HK-2 (cell line): ENCODE measurements at regions not wholly inside any gene's neighbourhood (a gene's known extent, or its start where the extent isn't known, plus 50 kb on each side); places are given as distances from the start of the nearest gene placed in this dataset.
A peak's percentile ranks its signal among the peaks of the same experiment; 100 is the strongest.
"Not testable (repeated sequence)": the region's sequence is repeated elsewhere in the genome, so short reads cannot be mapped to it uniquely, and the experiment has no call there.

Experiments used
- DNase-seq: peaks from one replicate; pipeline ENCODE4 v3.0.0-alpha.2; 2018; ENCODE audit not compliant: unreplicated experiment

DNA sequence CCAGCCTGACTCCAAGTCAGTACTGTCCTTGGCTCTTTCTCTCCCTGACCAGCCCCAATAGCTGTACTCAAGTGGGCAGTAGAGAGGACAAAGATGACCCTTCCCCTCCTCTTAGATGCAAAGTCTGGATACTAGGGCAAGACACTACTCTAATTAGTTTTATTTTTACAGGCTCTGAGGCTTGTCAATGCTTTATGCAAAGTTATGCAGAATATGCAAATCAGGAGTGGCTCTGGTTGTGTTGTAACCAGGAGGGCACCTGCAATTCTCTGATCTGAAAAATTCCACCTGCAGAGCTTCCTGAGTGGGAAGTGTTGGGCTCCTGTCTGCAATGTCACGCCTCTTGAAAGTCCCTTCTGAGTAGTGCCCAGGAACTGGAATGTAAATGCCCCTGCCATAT, 201.5 kb downstream of the RGS3 start:
- no peak for DNase-seq

DNA sequence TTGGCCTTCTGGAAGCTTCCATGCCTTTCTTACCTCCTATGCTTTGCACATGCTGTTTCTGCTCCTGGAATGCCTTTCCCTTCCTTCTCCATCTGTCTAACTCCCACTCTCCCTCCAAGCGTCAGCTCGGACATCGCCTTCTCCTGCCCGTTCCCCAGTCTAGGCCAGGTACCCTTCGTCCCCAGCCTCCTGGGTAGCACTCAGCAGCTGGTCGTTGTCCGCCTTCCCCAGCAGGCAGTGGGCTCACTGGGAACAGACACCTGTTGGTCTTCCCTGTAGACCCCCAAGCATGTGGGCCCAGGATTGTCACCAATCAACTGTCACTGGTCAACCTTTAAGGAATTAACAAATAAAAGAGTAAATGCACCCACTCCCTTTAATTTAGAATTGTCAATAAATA, 202.2 kb downstream of the RGS3 start:
- DNase-seq = no peak

DNA sequence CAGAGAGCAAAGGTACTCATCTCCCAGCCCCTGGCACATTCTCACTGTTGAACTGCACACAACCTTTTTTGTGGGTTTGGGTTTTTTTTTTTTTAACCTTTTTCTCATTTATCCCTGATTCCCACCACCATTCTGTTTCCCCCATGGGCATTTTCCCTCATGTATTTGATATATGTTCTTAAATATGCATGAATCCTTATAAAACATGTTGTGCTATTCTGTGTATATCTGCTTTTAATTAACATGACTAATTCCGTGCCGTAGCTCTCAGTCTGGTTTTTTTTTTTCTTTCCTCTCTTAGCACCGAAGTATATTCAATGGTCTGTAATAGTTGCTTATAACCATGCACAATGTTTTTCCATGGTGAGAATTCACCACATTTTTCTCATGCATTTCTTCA, 204.5 kb downstream of the RGS3 start:
- DNase-seq = no peak

DNA sequence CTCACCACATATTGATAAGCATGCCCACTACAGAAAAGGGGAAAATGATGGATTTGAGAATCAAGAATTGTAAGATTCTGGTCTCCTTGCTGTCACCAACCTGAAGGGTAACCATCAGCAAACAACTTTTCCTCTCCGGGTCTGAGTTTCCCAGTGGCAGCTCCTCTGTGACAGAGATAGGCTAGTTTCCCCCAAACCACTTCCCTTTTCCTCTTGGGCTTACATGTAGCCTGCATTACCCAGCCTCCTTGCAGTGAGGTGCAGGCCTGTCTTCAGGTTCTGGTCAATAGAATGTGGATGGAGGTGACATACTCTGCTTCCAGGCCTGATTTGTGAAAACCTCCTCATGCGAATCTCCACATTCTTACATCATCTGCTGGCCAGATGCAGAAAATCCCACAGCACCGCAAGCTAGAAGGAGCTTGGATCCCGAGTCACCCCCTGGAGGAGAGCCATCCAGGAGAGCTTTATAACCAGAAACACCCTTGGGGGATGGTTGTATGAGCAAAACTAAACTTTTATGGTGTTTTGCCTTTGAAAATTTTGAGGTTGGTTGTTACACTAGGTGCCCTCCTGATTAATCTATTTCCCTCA, 206.1 kb downstream of the RGS3 start:
- DNase-seq = no peak

DNA sequence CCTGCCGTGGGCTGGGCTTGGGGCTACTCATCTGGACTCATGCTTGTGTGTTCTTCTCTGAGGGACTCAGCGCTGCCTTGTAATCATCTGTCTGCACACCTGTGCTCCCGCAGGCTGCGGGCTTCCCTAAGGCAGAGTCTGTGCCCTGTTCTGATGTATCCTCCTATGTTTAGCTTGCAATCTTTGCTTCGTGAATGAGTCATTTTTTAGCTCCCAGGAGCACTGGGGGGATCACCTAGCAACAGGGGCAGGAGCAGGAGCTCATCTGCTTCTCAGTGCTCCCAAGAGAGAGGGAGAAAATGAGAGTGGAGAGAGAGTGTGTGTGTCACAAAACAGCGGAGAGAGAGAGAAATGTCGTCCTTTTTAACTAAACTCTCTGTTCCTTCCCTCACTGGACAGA, 202.4 kb upstream of the ZNF618 start:
- no peak for DNase-seq

DNA sequence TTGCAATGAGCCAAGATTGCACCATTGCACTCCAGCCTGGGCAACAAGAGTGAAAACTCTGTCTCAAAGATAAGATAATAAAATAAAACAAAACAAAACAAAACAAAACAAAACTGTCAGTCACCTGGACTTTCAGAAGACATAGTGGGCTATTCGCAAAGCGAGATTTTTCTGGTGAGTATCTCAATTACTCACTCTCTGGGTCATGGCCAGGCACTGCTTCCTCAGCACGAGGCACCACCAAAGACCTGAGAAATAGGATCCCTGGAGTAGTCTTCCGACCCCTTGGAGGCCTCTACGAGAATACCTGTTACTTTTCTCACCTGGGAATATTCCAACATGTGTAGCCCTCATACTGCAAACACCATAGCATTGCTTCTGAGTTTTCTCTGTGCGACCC, 201.7 kb upstream of the ZNF618 start:
- DNase-seq = no peak

DNA sequence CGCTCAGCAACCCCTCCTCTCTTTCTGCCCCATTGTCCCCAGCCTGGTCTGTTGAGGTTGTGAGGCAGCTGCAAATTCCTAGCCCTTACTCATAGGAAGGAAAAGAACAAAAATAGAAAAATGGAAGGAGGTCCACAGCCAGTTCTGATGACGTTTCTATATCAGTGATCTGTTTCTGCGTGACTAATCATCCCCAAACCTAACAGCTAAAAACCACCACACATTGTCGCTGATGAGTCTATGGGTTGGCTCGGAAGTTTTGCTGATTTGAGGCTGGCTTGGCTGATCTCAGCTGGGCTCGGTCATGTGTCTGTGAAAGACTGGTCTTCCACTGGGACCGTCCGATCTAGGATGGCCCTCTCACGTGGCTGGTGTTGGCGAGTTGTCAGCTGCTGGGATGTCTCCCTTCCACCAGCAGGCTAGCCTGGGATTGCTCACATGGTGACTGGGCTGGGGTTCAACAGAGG, 200.6 kb upstream of the ZNF618 start:
- DNase-seq = peak; percentile 83

DNA sequence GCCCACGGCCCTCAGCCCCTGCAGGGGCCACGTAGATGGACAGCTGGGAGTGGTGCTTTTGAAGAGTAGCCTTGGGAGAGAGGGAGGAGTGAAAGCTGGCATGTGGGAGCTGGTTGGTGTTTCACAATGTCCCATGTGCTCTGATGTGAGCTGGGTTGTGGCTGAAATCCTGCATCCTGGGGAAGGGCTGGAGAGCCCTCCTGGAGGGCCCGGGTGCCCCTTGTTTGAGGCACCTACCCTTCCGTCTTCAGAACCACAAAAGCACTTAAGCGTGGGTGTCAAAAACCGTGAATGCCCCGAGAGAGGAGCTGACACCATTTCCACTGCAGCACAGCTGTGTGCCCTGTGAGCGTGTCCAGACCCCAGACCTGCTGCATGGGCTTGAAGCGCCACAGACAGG, 199.1 kb upstream of the ZNF618 start:
- no peak for DNase-seq

DNA sequence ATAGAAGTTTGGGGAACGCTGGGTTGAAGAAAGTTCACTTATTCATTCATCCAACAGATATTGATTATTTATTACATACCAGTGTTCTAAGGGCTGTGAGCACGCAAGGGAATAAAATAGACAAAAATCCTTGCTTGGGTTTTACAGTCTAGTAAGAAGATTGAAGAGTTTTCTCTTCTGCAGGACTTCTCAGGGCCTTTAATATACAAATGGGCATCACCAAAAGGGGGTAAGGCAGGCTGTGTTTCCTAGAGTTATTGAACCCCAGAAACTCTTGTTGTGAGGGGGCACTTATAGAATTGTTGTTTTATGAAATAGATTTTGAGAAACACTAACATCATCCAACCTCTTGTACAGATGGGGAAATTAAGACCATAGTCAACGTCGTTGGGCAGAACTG, 198.5 kb upstream of the ZNF618 start:
- no peak for DNase-seq

DNA sequence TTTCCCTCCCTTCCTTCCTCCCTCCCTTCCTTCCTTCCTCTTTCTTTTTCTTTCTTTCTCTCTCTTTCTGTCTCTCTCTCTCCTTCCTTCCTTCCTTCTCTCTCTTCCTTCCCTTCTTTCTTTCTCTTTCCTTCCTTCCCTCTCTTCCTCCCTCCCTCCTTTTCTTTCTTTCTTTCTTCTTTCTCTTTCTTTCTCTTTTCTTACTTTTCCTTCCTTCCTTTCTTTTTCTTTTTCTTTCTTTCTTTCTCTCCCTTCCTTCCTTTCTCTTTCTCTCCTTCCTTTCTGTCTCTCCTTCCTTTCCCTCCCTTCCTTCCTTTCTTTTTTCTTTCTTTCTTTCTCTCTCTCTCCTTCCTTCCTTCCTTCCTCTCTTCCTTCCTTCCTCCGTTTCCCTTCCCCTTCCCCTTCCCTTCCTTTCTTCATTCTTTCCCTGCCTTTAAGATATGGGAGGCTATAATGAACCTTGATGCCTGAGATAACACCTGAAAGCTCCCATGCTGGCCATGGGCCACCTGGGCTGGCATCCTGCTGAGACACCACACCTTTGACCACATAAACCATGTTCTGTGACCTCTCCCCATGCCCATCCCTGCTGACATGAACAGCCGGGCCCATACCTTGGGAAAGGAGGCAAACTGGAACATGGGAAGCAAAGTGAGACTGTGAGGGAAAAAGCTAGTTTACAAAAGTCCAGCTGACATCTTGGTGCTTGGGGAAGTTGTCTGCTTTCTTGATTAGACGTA, 197.8 kb upstream of the ZNF618 start:
- no peak for DNase-seq

DNA sequence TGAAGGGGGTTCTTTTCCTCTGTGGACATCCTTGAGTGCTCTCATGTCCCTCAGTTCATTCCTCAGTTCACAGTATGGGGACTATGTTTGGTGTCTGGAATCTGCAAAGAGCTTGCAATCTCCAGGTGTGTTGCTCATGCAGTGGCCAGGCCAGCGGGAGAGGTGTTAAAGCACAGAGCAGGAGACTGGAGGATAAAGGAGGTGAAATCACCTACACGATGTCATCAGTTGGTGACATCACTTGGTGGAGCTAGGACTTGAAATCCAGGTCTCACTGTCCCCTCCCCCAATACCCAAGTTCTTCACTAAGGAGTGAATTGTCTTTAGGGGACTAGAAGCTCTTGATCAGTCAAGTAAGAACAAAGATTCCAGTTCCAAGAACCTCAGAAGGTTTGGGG, 197.3 kb upstream of the ZNF618 start:
- no peak for DNase-seq

DNA sequence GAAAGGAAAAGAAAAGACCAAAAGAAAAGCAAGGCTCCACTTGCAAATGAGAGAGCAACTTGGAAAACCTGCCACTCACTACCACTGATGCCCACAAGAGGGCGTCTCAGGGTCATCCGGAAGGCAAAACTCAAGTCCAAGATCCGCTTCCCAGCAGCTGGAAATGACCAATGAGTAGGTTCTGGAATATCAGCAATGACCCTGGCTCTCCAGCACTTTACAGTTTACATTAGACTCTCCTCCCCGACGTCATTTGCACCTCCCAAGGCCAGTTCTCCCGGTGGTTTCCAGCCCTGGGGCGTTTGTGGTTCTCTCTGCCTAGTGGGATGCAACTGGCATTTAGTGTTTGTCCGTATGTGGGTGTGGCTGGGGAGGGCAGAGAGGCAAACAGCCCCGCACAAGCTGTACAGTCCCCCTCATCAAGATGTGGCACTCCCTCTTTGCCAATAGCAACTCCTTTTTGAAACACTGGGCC, 193.8 kb upstream of the ZNF618 start:
- DNase-seq = peak; percentile 78

DNA sequence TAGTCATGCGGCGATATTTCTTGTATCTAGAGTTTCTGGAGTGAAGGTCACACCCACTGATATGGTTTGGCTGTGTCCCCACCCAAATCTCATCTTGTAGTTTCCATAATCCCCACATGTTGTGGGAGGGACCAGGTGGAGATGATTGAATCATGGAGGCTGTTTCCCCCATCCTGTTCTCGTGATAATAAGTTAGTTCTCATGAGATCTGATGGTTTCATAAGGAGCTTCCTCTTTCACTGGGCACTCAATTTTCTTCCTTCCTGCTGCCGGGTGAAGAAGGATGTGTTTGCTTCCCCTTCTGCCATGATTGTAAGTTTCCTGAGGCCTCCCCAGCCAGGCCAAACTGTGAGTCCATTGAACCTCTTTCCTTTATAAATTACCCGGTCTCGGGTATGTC, 190.5 kb upstream of the ZNF618 start:
- DNase-seq = not testable (repeated sequence)

DNA sequence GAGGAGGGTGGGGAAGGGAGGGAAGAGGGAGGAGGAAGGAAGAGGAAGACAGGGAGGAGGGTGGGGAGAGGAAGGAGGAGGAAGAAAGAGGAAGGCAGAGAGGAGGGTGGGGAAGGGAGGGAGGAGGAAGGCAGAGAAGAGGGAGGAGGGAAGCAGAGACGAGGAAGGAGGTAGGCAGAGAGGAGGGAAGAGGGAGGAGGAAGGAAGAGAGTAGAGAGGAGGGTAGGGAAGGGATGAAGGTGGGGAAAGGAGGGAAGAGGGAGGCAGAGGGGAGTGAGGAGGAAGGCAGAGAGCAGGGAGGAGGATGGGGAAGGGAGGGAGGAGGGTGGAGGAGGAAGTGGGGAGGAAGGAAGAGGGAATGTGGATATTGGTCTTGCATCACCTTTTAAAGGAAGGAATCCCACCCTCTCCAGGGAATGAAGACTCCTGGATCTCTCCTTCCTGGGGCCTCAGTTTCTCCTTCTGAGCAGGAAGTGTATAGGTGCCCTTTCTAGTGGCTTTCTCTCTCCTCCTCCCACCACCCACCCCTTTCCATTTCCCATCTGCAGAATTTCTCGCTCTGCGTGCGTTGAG, 188.9 kb upstream of the ZNF618 start:
- no peak for DNase-seq

DNA sequence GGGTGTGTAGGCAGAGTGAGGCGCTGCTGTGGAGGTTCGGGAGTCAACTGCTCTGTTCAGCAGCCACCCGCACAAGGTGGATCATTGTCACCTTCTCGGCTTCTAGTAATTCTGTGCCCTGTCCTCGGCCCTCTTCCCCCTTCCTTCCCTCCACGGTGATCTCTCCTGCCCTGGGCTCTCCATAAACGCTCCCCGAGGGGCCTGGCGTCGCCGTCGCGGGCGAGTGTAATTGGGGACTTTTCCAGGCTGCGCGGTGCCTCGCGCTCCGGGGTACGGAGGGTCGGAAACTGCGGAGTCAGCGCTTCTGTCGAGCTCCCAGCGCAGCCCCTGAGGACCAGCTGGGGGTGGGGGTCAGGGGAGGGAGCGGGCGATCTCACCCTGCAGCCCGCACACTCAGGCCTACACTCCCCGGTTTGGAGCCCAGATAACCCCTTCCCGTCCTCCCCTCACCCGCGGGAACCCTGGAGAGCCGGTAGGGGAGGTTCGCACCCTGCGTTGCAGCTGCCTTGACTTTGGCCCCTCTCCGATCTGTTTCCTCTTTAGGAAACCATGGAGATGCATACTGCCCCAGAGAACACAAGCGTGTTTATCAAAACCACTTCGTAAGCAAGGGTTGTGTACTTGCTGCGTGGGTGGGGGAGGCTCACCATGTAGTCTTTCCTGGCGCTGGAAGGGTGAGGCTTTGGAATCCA, 188.3 kb upstream of the ZNF618 start:
- DNase-seq = no peak

DNA sequence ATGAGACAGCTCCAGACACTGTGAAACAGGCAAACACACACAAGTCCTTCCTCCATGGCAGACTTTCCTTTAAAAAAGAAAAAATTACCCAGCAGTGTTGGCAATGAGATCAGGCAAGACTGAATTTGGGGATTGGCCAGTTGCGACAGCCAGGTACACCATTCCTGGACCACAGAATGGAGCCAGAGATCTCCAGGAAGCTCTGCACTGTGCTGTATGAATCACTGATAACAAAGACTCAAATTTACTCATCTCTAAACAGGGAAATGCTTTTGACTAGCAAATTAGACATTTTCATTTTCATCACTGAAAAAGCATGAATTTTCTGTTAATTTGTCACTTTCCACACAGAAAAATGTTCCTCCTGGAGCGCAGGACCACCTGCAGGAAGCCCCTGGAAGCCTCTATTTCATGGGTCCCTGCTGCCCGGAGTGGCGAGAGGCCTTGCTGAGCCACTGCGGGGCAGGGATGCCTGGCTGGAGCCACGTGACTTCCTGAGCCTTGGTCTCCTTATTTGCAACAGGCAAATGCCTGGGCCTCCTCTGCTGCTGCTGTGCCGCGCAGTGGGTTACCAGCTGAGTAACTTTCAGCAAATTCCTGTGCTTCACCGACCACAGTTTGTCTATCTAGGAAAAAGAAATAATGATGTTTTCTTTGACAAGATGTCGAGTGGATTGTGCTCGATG, 185.9 kb upstream of the ZNF618 start:
- no peak for DNase-seq

DNA sequence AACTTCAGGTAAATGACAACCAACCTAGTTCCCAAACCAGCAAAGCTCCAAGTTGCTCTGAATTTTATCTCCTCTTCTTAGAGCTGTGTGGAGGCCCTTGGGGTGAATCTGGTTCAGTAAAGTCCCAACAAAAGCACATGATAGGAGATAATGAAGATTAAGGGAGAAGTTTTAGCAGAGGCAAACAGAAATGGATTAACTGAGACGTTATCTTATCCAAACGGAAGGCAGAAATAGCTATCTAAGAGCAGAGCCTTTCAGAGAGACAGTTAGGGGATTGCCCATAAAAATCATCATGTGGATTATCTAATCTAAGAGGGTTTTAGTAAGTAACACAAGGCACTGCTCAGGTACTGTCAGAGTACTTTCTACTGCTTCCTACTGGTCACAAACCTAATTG, 183.9 kb upstream of the ZNF618 start:
- DNase-seq = no peak

DNA sequence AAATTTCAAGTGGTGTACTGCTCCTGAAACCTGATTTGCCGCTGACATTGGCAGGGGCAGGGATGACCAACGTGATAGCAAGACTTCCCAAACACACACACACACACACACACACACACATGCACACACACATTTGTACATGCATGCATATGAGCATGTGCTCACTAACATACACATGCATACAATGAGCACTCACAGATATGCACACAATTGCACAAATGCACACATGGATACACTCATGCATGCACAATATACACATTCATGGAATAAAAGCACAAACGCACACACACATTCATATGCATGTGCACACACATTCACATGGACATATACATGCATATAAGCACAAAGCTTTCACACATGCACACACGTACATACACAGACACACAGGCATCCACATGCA, 181.2 kb upstream of the ZNF618 start:
- DNase-seq = no peak

DNA sequence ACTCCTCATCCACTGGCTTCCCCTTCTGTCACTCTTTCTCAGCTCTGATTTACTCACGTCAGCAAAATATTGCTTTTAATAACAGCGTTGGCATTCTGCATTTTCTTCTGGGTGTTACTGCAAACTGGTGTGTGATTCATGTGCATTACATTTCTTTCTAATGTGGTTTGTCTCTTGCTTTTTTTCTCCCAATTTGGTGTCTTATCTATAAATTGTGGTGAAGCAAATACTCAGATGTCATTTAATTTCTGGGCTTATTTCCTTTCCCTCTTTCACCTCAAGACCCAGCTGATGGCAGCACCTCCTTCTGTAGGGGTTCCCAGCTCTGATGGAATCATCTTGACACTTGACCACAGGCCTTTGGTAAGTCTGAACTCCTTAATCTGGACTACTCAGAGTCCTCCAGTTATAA, 180.7 kb upstream of the ZNF618 start:
- DNase-seq = no peak

DNA sequence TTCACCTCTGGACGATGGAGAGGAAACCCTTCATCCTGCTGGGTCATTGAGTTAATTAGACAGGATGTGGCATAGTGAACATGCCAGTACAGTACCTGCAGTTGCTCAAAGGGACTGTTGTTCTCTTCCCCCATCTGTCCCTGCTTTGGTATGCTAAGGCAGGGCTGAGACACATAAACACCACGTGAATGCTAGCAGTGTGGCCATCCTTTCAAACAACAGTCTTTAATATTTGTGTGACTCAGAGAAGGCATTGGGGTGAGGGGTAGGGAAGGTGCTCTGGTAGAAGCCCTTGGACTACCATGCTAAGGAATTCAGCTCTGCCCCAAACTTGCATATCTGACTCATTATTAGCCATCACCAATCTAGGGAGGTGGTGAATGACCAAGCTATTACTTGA, 180.2 kb upstream of the ZNF618 start:
- no peak for DNase-seq

DNA sequence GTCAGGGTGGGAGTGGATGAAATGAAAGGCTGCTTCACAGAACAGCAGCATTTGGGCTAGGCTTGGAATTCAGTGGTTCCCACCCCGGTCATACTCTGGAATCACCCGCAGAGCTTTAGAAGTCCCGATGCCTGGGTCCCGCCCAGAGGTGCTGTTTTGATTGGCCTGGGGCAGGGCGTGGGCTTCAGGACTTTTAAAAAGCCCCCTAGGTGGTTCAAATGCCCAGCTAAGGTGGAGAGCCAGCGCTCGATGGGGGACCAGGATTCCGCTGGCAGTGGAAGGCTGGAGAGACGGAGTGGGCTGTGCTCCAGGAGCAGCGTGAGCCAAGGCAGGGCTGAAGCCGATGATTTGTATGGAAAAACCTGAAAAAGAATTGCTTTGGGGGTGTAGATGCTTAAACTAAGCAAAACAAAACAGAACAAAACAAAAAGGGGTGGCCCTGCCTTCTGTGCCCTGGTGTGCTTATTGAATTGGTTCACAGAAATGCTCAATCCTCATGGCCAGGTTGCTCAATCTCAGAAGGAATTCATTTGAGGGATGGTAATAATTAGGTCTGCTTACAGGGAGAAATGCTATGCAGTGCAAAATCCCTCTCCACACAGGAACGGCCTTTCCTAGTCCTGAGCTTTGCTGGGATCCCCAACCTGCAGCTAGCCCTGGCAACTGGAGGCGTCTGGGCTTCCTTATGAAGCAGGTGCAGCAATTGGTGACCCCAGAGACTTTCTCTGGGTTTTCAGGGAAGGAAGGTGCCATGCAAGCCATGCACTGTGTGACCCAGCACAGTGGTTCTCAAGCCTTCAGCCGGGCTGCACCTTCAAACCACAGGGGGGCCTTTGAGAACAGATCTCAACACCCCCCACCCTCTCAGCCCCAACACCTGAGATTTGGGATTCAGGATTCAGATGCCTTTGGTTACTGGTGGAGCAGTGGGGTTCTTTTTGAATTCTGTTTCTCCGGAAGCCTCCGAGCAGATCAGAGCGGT, 174.0 kb upstream of the ZNF618 start:
- DNase-seq = no peak
